GM18526 (cell line): ENCODE measurements at regions not wholly inside any gene's neighbourhood (a gene's known extent, or its start where the extent isn't known, plus 50 kb on each side); places are given as distances from the start of the nearest gene placed in this dataset.

ENCODE experiments used
- POLR2A ChIP-seq: IDR thresholded peaks from 3 replicates; pipeline ENCODE4 v1.6.1; 2011; ENCODE audit not compliant: insufficient read length; ENCODE audit errors: extremely low read depth

GRCh38 chr14:34220378-34220706, 241.7 kb downstream of the SPTSSA start:
- TF ChIP-seq POLR2A = no peak

- TF ChIP-seq POLR2A = no peak
These were observed 242.2 kb downstream of the SPTSSA start for GRCh38 chr14:34219661-34220377.

DNA sequence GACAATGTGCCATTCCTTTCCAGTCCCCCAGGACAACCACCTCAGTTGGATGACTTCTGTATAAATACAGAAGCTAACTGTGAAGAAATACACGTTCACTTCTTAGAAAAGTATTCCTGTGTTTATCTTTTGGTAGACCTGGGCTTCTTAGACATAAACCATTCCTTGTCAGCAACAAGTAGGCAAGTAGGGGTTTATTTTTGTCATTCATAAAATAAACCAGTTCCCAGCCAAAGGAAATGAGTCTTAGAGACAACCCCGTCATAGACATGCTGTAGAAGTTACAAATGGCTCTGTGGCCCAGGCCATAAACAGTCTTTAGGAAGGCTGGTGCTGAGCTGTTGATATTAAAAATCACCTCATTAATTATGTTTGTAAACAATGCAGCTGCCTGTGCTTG, 243.2 kb downstream of the SPTSSA start:
- TF ChIP-seq POLR2A = no peak

DNA sequence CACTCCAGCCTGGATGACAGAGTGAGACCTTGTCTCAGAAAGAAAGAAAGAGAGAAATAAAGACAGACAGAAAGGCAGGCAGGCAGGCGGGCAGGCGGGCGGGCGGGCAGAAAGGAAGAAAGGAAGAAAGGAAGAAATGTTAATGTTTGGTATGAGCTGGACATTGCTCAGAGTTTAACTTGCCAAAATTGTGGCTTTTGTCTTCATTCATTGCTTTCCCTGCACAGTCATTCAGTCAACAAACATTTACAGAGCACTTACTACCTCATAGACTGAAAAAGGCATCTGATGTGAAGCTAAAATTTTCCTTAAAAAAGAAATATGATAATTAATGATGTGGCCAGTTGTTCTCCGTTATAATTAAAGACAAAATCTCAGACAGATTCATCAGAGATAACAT, 247.1 kb downstream of the SPTSSA start:
- no peak for TF ChIP-seq POLR2A

DNA sequence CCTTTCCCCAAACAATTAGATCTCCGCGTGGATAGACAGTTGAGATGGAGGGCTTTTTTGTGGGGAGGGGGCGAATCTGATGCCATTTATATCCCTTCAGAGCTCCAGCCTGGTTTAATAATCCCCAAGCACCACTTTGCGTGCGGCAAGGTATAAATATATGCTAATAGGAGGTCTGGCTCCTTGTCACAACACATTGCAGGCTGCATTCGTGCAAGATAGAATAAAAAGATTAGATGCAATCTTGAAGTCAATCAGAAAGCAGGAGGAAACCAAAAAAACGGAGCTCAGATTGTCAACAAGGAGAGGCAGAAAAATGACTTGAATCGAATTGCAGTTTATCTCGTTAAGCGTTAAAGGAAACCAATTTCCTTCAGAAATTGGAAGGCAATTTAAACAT, 248.7 kb downstream of the SPTSSA start:
- no peak for TF ChIP-seq POLR2A

GRCh38 chr14:34212172-34212929, 249.7 kb downstream of the SPTSSA start:
- TF ChIP-seq POLR2A = no peak

GRCh38 chr14:34211732-34212131, 250.3 kb downstream of the SPTSSA start:
- no peak for TF ChIP-seq POLR2A

- no peak for TF ChIP-seq POLR2A
These were observed 253.5 kb downstream of the SPTSSA start for GRCh38 chr14:34208532-34208931.

- no peak for TF ChIP-seq POLR2A
These were observed 254.9 kb upstream of the EGLN3 start for GRCh38 chr14:34205799-34206198.

GRCh38 chr14:34204774-34205173, 253.9 kb upstream of the EGLN3 start:
- TF ChIP-seq POLR2A = no peak

DNA sequence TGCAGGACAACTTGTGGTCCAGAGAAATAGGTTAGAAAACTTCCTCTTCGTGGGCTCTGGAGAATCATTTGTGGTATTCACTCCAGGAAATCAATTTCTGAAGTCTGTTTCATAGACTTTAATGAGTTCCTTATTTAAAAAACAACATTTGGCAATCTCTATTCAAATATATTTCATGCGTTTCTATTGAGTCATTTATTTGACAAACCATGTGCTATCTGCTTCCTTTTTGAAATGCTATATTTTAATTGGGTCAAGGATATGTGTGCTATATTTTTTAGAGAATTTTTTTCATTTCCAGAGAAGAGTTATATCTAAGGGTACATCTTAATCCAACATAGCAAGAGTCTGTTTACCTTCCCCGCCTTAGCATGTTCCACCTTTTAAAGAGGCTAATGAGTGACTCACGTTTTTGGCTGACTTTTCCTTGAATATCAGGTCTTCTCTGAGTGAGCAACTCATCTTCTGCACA, 252.4 kb upstream of the EGLN3 start:
- TF ChIP-seq POLR2A = no peak

DNA sequence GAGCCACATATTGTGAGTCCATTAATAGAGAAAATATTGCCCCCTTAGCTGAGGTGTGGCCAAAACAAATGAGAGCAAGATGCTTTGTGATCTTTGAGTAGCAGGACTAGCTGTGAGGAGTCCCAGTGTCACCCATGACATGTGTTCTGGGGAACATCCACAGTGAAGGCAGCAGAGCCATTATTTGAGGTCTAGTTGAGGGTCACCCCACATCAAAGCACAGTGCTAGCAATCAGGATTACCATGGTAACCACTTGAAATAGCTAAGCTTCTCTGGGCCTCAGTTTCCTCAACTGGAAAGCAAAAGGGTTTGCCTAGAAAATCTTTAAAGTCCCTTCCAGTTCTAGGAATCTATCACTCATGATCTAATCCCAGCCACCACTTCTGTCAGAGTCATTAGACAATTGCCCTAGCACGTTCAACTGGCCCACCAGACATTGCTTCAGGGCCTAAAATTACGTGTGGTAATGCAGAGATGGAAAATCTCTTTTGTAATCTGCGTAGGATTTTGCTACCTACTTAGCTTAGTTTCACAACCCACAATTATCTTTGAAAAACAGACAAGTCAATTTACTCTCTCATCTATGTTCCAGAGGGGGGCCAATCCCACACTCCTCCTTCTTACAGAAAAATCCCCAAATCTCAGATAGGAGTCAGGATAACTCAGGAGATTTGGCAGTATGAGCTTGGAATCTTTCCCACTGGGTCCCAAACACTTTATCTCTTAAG, 251.2 kb upstream of the EGLN3 start:
- no peak for TF ChIP-seq POLR2A

DNA sequence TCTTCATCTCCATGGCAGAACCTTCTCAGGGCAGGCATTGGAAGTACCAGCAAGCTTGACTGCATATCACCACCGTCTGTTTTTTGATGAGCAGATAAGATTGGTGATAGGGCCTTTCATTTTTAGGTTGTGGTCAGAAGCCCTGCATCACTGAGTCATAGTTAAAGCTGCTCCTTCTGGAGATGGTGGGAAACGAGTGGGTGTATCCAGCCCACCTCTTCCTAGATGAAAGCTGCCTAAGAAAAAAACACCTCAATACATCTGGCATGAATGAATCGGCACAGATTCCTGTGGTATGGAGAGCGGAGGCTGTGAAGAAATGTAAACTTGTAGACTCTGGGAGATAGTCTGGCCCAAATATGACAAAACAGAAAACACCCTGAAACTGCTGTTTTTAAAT, 248.7 kb upstream of the EGLN3 start:
- TF ChIP-seq POLR2A = no peak

DNA sequence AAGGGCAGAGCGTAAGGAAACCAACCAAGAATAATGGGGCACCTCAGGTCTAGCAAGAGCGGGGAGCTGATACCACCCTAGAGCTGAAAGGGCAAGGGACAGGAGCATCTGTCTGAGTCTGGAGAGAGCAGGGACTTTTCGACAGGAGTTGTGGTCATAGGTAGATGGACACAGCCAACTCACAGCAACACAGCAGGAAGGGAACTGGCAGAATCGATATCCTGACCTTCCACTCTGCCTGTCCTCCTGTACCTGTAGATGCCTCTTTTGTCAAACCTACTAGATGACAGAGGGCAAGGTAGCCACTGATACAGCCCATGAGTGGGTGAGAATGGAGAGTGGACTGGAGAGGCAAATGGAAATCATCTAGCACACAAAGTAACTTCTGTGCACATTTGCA, 247.2 kb upstream of the EGLN3 start:
- TF ChIP-seq POLR2A = no peak

DNA sequence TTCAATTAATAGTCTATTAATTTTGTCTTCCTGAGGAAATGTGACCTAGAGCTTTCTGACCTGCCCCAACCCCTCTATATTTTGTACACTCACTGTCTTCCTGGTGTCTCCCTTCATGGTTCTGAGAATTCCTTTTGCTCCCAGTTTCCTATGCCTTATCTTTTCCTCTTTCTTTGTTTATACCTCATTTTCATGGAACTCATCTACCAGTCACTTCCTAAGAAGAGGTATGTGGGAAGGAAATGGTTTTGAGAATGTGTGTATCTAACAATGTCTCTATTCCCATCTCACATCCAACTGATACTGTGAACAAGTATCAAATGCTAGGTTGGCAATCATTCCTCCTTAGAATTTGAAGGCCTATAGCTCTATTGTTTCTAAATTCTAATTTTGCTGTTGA, 245.1 kb upstream of the EGLN3 start:
- TF ChIP-seq POLR2A = no peak

DNA sequence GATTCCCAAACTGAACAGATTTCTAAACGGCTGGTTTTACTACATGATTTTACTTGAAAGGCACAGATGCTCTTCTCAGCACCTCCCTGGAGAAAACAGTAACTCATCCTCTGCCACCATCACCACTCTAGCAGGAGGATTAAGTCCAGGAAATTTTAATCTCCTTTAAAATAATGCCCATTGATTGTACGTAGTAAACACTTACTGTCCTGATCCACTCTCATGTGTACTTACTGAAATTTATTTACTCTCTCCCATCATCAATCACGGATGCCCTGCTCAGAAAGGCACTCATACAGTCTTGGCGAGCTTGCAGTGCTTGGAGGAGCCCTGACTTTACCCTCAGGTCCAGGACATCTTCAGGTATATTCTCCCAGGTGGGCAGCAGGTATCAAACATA, 239.8 kb upstream of the EGLN3 start:
- TF ChIP-seq POLR2A = no peak
